ENCODE measurements at regions not wholly inside any gene's neighbourhood (a gene's known extent, or its start where the extent isn't known, plus 50 kb on each side); places are given as distances from the start of the nearest gene placed in this dataset.
"Not testable (repeated sequence)": the region's sequence is repeated elsewhere in the genome, so short reads cannot be mapped to it uniquely, and the experiment has no call there.

- no peak for TF ChIP-seq CTCF (IDR thresholded peaks at IDR 0.05)
- no peak overlapping the region for H3K4me3 ChIP-seq (ENCODE audit: low read depth in 1 of 2, low read length in 1 of 2)
- H3K27me3 ChIP-seq, result peaks cover 31% of the 10 kb centered on the region
- H3K9me3 ChIP-seq, result no peaks in the 10 kb centered on the region
- no peaks in the 10 kb centered on the region for H3K36me3 ChIP-seq
- no peak overlapping the region for H3K27ac ChIP-seq
- H3K4me1 ChIP-seq (ENCODE audit: control insufficient read depth in 1 of 2, insufficient read depth in 1 of 2, low read depth in 1 of 2, low read length in 1 of 2), result no peaks in the 10 kb centered on the region
These were observed 60.9 kb upstream of the RAB6C start for GRCh38 chr2:129918604-129919003.

- peaks cover 50% of the 10 kb centered on the region for H3K27me3 ChIP-seq
- H3K27ac ChIP-seq, result no peak overlapping the region
- TF ChIP-seq CTCF (IDR thresholded peaks at IDR 0.05), result no peak
These were observed 56.7 kb upstream of the RAB6C start for GRCh38 chr2:129922571-129923264.

GRCh38 chr2:129923265-129924091 lies 56.0 kb upstream of the RAB6C start:
- no peaks in the 10 kb centered on the region for H3K36me3 ChIP-seq
- H3K4me3 ChIP-seq (ENCODE audit: low read depth in 1 of 2, low read length in 1 of 2), result no peak overlapping the region
- TF ChIP-seq CTCF (IDR thresholded peaks at IDR 0.05), result no peak
- no peaks in the 10 kb centered on the region for H3K9me3 ChIP-seq
- H3K27me3 ChIP-seq, result peaks cover 50% of the 10 kb centered on the region
- H3K27ac ChIP-seq, result no peak overlapping the region
- no peaks in the 10 kb centered on the region for H3K4me1 ChIP-seq (ENCODE audit: control insufficient read depth in 1 of 2, insufficient read depth in 1 of 2, low read depth in 1 of 2, low read length in 1 of 2)

More at GRCh38 chr2:129922571-129923264, 56.7 kb upstream of the RAB6C start:
- Histone ChIP-seq H3K36me3 (no peaks in the 10 kb centered on the region), H3K9me3 (no peaks in the 10 kb centered on the region), H3K4me3 (ENCODE audit: low read depth in 1 of 2, low read length in 1 of 2) (no peak overlapping the region), H3K4me1 (ENCODE audit: control insufficient read depth in 1 of 2, insufficient read depth in 1 of 2, low read depth in 1 of 2, low read length in 1 of 2) (no peaks in the 10 kb centered on the region)

GRCh38 chr2:129924115-129924514 lies 55.4 kb upstream of the RAB6C start:
- not testable (repeated sequence) for H3K27ac ChIP-seq; H3K4me1 ChIP-seq (ENCODE audit: control insufficient read depth in 1 of 2, insufficient read depth in 1 of 2, low read depth in 1 of 2, low read length in 1 of 2); H3K36me3 ChIP-seq; H3K4me3 ChIP-seq (ENCODE audit: low read depth in 1 of 2, low read length in 1 of 2); H3K9me3 ChIP-seq
- H3K27me3 ChIP-seq, result peaks cover 50% of the 10 kb centered on the region

- Histone ChIP-seq H3K27ac (no peak overlapping the region), H3K27me3 (peaks cover 50% of the 10 kb centered on the region), H3K4me3 (ENCODE audit: low read depth in 1 of 2, low read length in 1 of 2) (no peak overlapping the region), H3K36me3 (no peaks in the 10 kb centered on the region), H3K4me1 (ENCODE audit: control insufficient read depth in 1 of 2, insufficient read depth in 1 of 2, low read depth in 1 of 2, low read length in 1 of 2) (no peaks in the 10 kb centered on the region), H3K9me3 (no peaks in the 10 kb centered on the region)
- no peak for TF ChIP-seq CTCF (IDR thresholded peaks at IDR 0.05)
These were observed 54.1 kb upstream of the RAB6C start for GRCh38 chr2:129925381-129925780.

- H3K36me3 ChIP-seq, result no peaks in the 10 kb centered on the region
- H3K4me3 ChIP-seq (ENCODE audit: low read depth in 1 of 2, low read length in 1 of 2), result no peak overlapping the region
- H3K27ac ChIP-seq, result no peak overlapping the region
- H3K27me3 ChIP-seq, result peaks cover 43% of the 10 kb centered on the region
- no peak for TF ChIP-seq CTCF (IDR thresholded peaks at IDR 0.05)
- no peaks in the 10 kb centered on the region for H3K9me3 ChIP-seq
- H3K4me1 ChIP-seq (ENCODE audit: control insufficient read depth in 1 of 2, insufficient read depth in 1 of 2, low read depth in 1 of 2, low read length in 1 of 2), result no peaks in the 10 kb centered on the region
These were observed 51.8 kb upstream of the RAB6C start for GRCh38 chr2:129927696-129928095.
